GM23338 (cell line): ENCODE measurements at regions not wholly inside any gene's neighbourhood (a gene's known extent, or its start where the extent isn't known, plus 50 kb on each side); places are given as distances from the start of the nearest gene placed in this dataset.

Source experiments
- ATAC-seq: fragments of 200-7000 bp; cut with Tn5 transposase; 3 replicates; pipeline ENCODE4 v1.9.1; 2020
- DNase-seq: peaks from one replicate; pipeline ENCODE4 v3.0.0-alpha.2; 2015; ENCODE audit warnings: low spot score
- H2AFZ ChIP-seq: fragments of 200-600 bp; sonication (generic); 2 replicates; pipeline ENCODE4 v1.8.0; 2016; ENCODE audit warnings: antibody characterized with exemption, mild to moderate bottlenecking, moderate library complexity
- H3F3A ChIP-seq: fragments of 200-600 bp; sonication (generic); replicated peaks from 2 replicates; pipeline ENCODE4 v1.8.0; 2017; ENCODE audit warnings: antibody characterized with exemption, mixed run types, low read depth
- H3K27ac ChIP-seq: fragments of 200-600 bp; sonication (generic); 2 replicates; pipeline ENCODE4 v1.6.1; 2016; ENCODE audit warnings: low read depth
- H3K27me3 ChIP-seq: fragments of 200-600 bp; sonication (generic); 2 replicates; pipeline ENCODE4 v1.8.0; 2016; ENCODE audit warnings: mild to moderate bottlenecking, mixed run types, moderate library complexity; ENCODE audit not compliant: insufficient read depth
- H3K36me3 ChIP-seq: fragments of 200-600 bp; sonication (generic); 2 replicates; pipeline ENCODE4 v1.8.0; 2016; ENCODE audit warnings: mild to moderate bottlenecking; ENCODE audit not compliant: insufficient read depth
- H3K4me1 ChIP-seq: fragments of 200-600 bp; sonication (generic); 2 replicates; pipeline ENCODE4 v1.8.0; 2016; ENCODE audit warnings: mild to moderate bottlenecking, moderate library complexity; ENCODE audit not compliant: insufficient read depth
- H3K4me2 ChIP-seq: fragments of 200-600 bp; sonication (generic); 2 replicates; pipeline ENCODE4 v1.7.1; 2017; ENCODE audit warnings: mixed run types
- H3K4me3 ChIP-seq: fragments of 200-600 bp; sonication (generic); 2 replicates; pipeline ENCODE4 v1.6.1; 2016; ENCODE audit warnings: mixed run types
- H3K79me2 ChIP-seq: fragments of 200-600 bp; sonication (generic); replicated peaks from 2 replicates; pipeline ENCODE4 v1.8.0; 2017; ENCODE audit warnings: mild to moderate bottlenecking; ENCODE audit not compliant: insufficient read depth
- H3K9me2 ChIP-seq: fragments of 200-600 bp; sonication (generic); 2 replicates; pipeline ENCODE4 v1.8.0; 2017; ENCODE audit not compliant: insufficient read depth
- H4K20me1 ChIP-seq: fragments of 200-600 bp; sonication (generic); replicated peaks from 2 replicates; pipeline ENCODE4 v1.8.0; 2017; ENCODE audit warnings: mild to moderate bottlenecking; ENCODE audit not compliant: insufficient read depth
- H3K27ac Mint-ChIP-seq: 2 replicates; pipeline ENCODE4 v1.8.0; 2020; ENCODE audit warnings: inconsistent platforms, mild to moderate bottlenecking, moderate library complexity, mixed read lengths
- H3K27me3 Mint-ChIP-seq: 3 replicates; pipeline ENCODE4 v1.8.0; 2022; ENCODE audit warnings: low read depth, mild to moderate bottlenecking, moderate library complexity, mixed read lengths, inconsistent platforms; ENCODE audit not compliant: insufficient read depth, poor library complexity
- H3K36me3 Mint-ChIP-seq: 3 replicates; pipeline ENCODE4 v1.8.0; 2021; ENCODE audit warnings: low read depth, mild to moderate bottlenecking, inconsistent platforms, moderate library complexity, mixed read lengths
- H3K4me1 Mint-ChIP-seq: 3 replicates; pipeline ENCODE4 v1.8.0; 2020; ENCODE audit warnings: mild to moderate bottlenecking, inconsistent platforms, mixed read lengths
- H3K4me3 Mint-ChIP-seq: 3 replicates; pipeline ENCODE4 v1.8.0; 2021; ENCODE audit warnings: moderate library complexity, mild to moderate bottlenecking, inconsistent platforms, mixed read lengths
- H3K9me3 Mint-ChIP-seq: 3 replicates; pipeline ENCODE4 v1.8.0; 2020; ENCODE audit warnings: moderate library complexity, mild to moderate bottlenecking, inconsistent platforms, mixed read lengths
- EZH2 ChIP-seq: fragments of 200-600 bp; sonication (generic); IDR thresholded peaks from one replicate; pipeline ENCODE4 v1.8.0; 2017; ENCODE audit warnings: antibody characterized with exemption, mild to moderate bottlenecking, low read depth; ENCODE audit not compliant: unreplicated experiment
- ZNF331 ChIP-seq: fragments of 250-450 bp; sonication (Bioruptor Pico); IDR thresholded peaks from 2 replicates; pipeline ENCODE4 v1.5.0; 2020; ENCODE audit warnings: low read depth, mild to moderate bottlenecking, moderate library complexity
- ZNF462 ChIP-seq: fragments of 250-450 bp; sonication (Bioruptor Pico); IDR thresholded peaks from 2 replicates; pipeline ENCODE4 v1.5.0; 2020; ENCODE audit warnings: mild to moderate bottlenecking, moderate library complexity
- TF ChIP-seq, protein P1 (sequence below): IDR thresholded peaks from one replicate; pipeline ENCODE4 v1.6.1; 2018; ENCODE audit warnings: antibody characterized with exemption; ENCODE audit not compliant: unreplicated experiment

DNA sequence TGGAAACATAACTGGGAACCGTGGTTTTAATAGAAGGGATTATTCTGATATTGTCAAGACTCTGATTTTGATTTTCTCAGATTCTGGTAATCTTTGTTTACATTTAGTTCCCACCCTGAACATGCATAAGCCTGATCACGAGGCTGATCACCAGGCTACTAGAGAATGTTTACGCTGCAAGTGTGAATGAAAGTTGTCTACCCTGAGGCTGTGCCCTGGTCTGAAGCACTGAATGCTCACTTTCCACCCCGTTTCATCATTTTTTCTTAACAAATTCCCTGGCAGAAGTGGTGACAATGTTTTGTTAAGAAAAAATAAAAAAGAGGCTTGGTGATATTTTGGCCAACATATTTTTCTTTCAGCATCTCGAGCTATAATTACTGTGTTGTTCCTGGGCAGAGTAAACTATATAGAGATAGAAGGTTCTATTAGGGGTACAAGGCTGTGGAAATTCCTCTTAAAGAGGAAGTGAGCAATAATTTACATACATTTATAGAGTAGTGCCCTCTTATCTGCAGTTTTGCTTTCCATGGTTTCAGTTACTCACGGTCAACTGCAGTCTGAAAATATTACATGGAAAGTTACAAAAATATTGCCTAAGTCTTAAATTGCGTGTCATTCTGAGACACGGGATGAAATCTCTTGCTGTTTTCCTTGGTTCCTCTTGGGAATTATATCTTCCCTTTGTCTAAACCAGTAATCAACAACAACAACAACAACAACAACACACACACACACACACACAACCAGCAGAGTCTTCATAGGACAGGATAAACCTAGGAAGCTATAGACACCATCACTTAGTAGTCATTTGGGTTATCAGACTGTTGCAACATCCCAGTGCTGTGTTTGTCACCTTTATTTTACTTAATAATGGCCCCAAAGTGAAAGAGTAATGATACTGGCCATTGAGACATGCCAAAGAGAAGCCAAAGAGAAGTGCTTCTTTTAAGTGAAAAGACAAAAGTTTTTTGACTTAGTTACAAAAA, 566.6 kb upstream of the CITED2 start:
- ATAC-seq, result no peak
- no peak overlapping the region for H3K4me2 ChIP-seq
- Mint-ChIP-seq H3K4me3 (no peak overlapping the region), H3K27ac (no peak overlapping the region), H3K4me1 (peaks cover 33% of the 10 kb centered on the region; the same call in 2 of the 3 replicates), H3K9me3 (no peaks in the 10 kb centered on the region), H3K36me3 (no peaks in the 10 kb centered on the region), H3K27me3 (no peaks in the 10 kb centered on the region)
- no peaks in the 10 kb centered on the region for H3K27me3 ChIP-seq
- peak overlapping the region; percentile 29; the same call in 1 of the 2 replicates for H2AFZ ChIP-seq
- no peak overlapping the region for H3K4me3 ChIP-seq
- no peaks in the 10 kb centered on the region for H3K79me2 ChIP-seq
- no peak overlapping the region for H3K27ac ChIP-seq
- peaks cover 20% of the 10 kb centered on the region for H3K4me1 ChIP-seq
- no peaks in the 10 kb centered on the region for H3K36me3 ChIP-seq
- no peak for DNase-seq
- no peaks in the 10 kb centered on the region for H3F3A ChIP-seq
- no peaks in the 10 kb centered on the region for H4K20me1 ChIP-seq
- no peak for TF ChIP-seq EZH2
- TF ChIP-seq, protein P1, sequence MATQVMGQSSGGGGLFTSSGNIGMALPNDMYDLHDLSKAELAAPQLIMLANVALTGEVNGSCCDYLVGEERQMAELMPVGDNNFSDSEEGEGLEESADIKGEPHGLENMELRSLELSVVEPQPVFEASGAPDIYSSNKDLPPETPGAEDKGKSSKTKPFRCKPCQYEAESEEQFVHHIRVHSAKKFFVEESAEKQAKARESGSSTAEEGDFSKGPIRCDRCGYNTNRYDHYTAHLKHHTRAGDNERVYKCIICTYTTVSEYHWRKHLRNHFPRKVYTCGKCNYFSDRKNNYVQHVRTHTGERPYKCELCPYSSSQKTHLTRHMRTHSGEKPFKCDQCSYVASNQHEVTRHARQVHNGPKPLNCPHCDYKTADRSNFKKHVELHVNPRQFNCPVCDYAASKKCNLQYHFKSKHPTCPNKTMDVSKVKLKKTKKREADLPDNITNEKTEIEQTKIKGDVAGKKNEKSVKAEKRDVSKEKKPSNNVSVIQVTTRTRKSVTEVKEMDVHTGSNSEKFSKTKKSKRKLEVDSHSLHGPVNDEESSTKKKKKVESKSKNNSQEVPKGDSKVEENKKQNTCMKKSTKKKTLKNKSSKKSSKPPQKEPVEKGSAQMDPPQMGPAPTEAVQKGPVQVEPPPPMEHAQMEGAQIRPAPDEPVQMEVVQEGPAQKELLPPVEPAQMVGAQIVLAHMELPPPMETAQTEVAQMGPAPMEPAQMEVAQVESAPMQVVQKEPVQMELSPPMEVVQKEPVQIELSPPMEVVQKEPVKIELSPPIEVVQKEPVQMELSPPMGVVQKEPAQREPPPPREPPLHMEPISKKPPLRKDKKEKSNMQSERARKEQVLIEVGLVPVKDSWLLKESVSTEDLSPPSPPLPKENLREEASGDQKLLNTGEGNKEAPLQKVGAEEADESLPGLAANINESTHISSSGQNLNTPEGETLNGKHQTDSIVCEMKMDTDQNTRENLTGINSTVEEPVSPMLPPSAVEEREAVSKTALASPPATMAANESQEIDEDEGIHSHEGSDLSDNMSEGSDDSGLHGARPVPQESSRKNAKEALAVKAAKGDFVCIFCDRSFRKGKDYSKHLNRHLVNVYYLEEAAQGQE, result no peak
- no peaks in the 10 kb centered on the region for H3K9me2 ChIP-seq

GRCh38 chr6:139939189-139939979, 564.9 kb upstream of the CITED2 start:
- Mint-ChIP-seq H3K36me3 (no peaks in the 10 kb centered on the region), H3K9me3 (no peaks in the 10 kb centered on the region), H3K27ac (no peak overlapping the region), H3K4me3 (no peak overlapping the region), H3K27me3 (peaks cover 2% of the 10 kb centered on the region), H3K4me1 (peaks cover 33% of the 10 kb centered on the region; the same call in 2 of the 3 replicates)
- Histone ChIP-seq H3K9me2 (no peaks in the 10 kb centered on the region), H3K4me2 (no peak overlapping the region), H3K36me3 (no peaks in the 10 kb centered on the region), H2AFZ (peak overlapping the region; percentile 7; the same call in 1 of the 2 replicates), H3K27ac (no peak overlapping the region), H3K79me2 (no peaks in the 10 kb centered on the region), H3K4me3 (no peak overlapping the region), H3K27me3 (no peaks in the 10 kb centered on the region), H3K4me1 (peaks cover 20% of the 10 kb centered on the region), H4K20me1 (no peaks in the 10 kb centered on the region), H3F3A (no peaks in the 10 kb centered on the region)
- peak; percentile 81 for DNase-seq
- ATAC-seq, result peak; percentile 83
- TF ChIP-seq ZNF331 (CRISPR knock-in tag) (no peak), ZNF462 (CRISPR knock-in tag) (no peak)
